H9 (cell line): ENCODE measurements at regions not wholly inside any gene's neighbourhood (a gene's known extent, or its start where the extent isn't known, plus 50 kb on each side); places are given as distances from the start of the nearest gene placed in this dataset.

Experiments
- DNase-seq: peaks from one replicate; pipeline ENCODE4 v3.0.0-alpha.2; 2017
- H2AFZ ChIP-seq: one replicate; pipeline ENCODE4 v1.6.1; 2013; ENCODE audit warnings: mild to moderate bottlenecking, low read length, control low read depth, moderate library complexity
- H2AK5ac ChIP-seq: 2 replicates; pipeline ENCODE4 v1.6.1; 2013; ENCODE audit warnings: low read length, control low read depth, mixed read lengths; ENCODE audit not compliant: insufficient read length
- H2BK120ac ChIP-seq: one replicate; pipeline ENCODE4 v1.6.1; 2013; ENCODE audit warnings: low read depth, mild to moderate bottlenecking, low read length, control low read depth, inconsistent platforms; ENCODE audit not compliant: poor library complexity, severe bottlenecking
- H2BK12ac ChIP-seq: 2 replicates; pipeline ENCODE4 v1.6.1; 2013; ENCODE audit warnings: low read length, control low read depth, mixed read lengths, low read depth; ENCODE audit not compliant: insufficient read length
- H2BK15ac ChIP-seq: 2 replicates; pipeline ENCODE4 v1.6.1; 2013; ENCODE audit warnings: low read depth, low read length, control low read depth
- H2BK20ac ChIP-seq: one replicate; pipeline ENCODE4 v1.6.1; 2013; ENCODE audit warnings: low read depth, mild to moderate bottlenecking, low read length, control low read depth, inconsistent platforms; ENCODE audit not compliant: poor library complexity, severe bottlenecking
- H2BK5ac ChIP-seq: 2 replicates; pipeline ENCODE4 v1.6.1; 2013; ENCODE audit warnings: low read length, control low read depth, mixed read lengths; ENCODE audit not compliant: insufficient read length
- H3K14ac ChIP-seq: 2 replicates; pipeline ENCODE4 v1.6.1; 2013; ENCODE audit warnings: low read length, control low read depth; ENCODE audit not compliant: insufficient read depth
- H3K18ac ChIP-seq: 2 replicates; pipeline ENCODE4 v1.6.1; 2013; ENCODE audit warnings: low read depth, mild to moderate bottlenecking, mixed read lengths, low read length, control low read depth; ENCODE audit not compliant: insufficient read length
- H3K23ac ChIP-seq: 2 replicates; pipeline ENCODE4 v1.6.1; 2013; ENCODE audit warnings: low read length, control low read depth, mixed read lengths, low read depth; ENCODE audit not compliant: insufficient read length
- H3K23me2 ChIP-seq: 2 replicates; pipeline ENCODE4 v1.6.1; 2013; ENCODE audit warnings: low read depth, mild to moderate bottlenecking, mixed read lengths, low read length, control low read depth; ENCODE audit not compliant: insufficient read length, poor library complexity, severe bottlenecking
- H3K27ac ChIP-seq: 2 replicates; pipeline ENCODE4 v1.5.1; 2013; ENCODE audit warnings: low read length, control low read depth, mixed read lengths, low read depth; ENCODE audit not compliant: insufficient read length
- H3K27me3 ChIP-seq: 2 replicates; pipeline ENCODE4 v1.6.1; 2013; ENCODE audit warnings: low read length, control low read depth, inconsistent platforms; ENCODE audit not compliant: insufficient read depth
- H3K4ac ChIP-seq: 2 replicates; pipeline ENCODE4 v1.6.1; 2013; ENCODE audit warnings: low read depth, mild to moderate bottlenecking, control low read depth, inconsistent platforms, low read length, moderate library complexity
- H3K4me1 ChIP-seq: 2 replicates; pipeline ENCODE4 v1.6.1; 2013; ENCODE audit warnings: low read length, control low read depth, inconsistent platforms; ENCODE audit not compliant: insufficient read depth
- H3K4me2 ChIP-seq: 2 replicates; pipeline ENCODE4 v1.6.1; 2013; ENCODE audit warnings: low read length, control low read depth, mixed read lengths; ENCODE audit not compliant: insufficient read length, insufficient read depth
- H3K56ac ChIP-seq: 2 replicates; pipeline ENCODE4 v1.6.1; 2013; ENCODE audit warnings: low read depth, mild to moderate bottlenecking, mixed read lengths, low read length, control low read depth; ENCODE audit not compliant: insufficient read length
- H3K79me1 ChIP-seq: 2 replicates; pipeline ENCODE4 v1.6.1; 2013; ENCODE audit warnings: low read depth, mild to moderate bottlenecking, moderate library complexity, low read length, control low read depth, inconsistent platforms; ENCODE audit not compliant: insufficient read depth, poor library complexity, severe bottlenecking
- H3K79me2 ChIP-seq: 2 replicates; pipeline ENCODE4 v1.6.1; 2013; ENCODE audit warnings: low read length, control low read depth, inconsistent platforms; ENCODE audit not compliant: insufficient read depth
- H3K9ac ChIP-seq: 2 replicates; pipeline ENCODE4 v1.6.1; 2013; ENCODE audit warnings: low read length, control low read depth, mixed read lengths; ENCODE audit not compliant: insufficient read length; ENCODE audit errors: extremely low read depth
- H3K9me3 ChIP-seq: one replicate; pipeline ENCODE4 v1.6.1; 2013; ENCODE audit warnings: low read depth, low read length, inconsistent platforms; ENCODE audit not compliant: control insufficient read depth
- H3T11ph ChIP-seq: one replicate; pipeline ENCODE4 v1.6.1; 2013; ENCODE audit warnings: mild to moderate bottlenecking, low read length, control low read depth, inconsistent platforms
- H4K20me1 ChIP-seq: one replicate; pipeline ENCODE4 v1.6.1; 2013; ENCODE audit not compliant: control insufficient read depth, insufficient read length, insufficient read depth
- H4K5ac ChIP-seq: 2 replicates; pipeline ENCODE4 v1.6.1; 2013; ENCODE audit warnings: low read depth, mild to moderate bottlenecking, mixed read lengths, low read length, control low read depth; ENCODE audit not compliant: insufficient read length
- H4K8ac ChIP-seq: replicated peaks from 2 replicates; pipeline ENCODE4 v1.6.1; 2013; ENCODE audit warnings: low read length, control low read depth, mixed read lengths, low read depth; ENCODE audit not compliant: insufficient read length
- H4K91ac ChIP-seq: 2 replicates; pipeline ENCODE4 v1.6.1; 2013; ENCODE audit warnings: low read depth, mild to moderate bottlenecking, moderate library complexity, mixed read lengths, low read length, control low read depth; ENCODE audit not compliant: insufficient read length
- H3K27ac Mint-ChIP-seq, 3 experiments: 2 replicates in 2 of 3; 3 replicates in 1 of 3; pipeline ENCODE4 v1.8.0; 2020 to 2021; ENCODE audit warnings: mixed read lengths in 3 of 3, mild to moderate bottlenecking in 1 of 3, moderate library complexity in 1 of 3
- H3K27me3 Mint-ChIP-seq: 2 replicates; pipeline ENCODE4 v1.8.0; 2021; ENCODE audit warnings: low read depth, mild to moderate bottlenecking, moderate library complexity, mixed read lengths
- H3K36me3 Mint-ChIP-seq, 3 experiments: 2 replicates in 2 of 3; 3 replicates in 1 of 3; pipeline ENCODE4 v1.8.0; 2020 to 2021; ENCODE audit warnings: low read depth in 3 of 3, mixed read lengths in 3 of 3; ENCODE audit not compliant: insufficient read depth in 1 of 3
- H3K4me1 Mint-ChIP-seq, 2 experiments: 2 replicates each; pipeline ENCODE4 v1.8.0; 2020; ENCODE audit warnings: mixed read lengths in 2 of 2
- H3K4me3 Mint-ChIP-seq, 2 experiments: 2 replicates in 1 of 2; 3 replicates in 1 of 2; pipeline ENCODE4 v1.8.0; 2020 to 2021; ENCODE audit warnings: mild to moderate bottlenecking in 2 of 2, mixed read lengths in 2 of 2, moderate library complexity in 1 of 2
- H3K9me3 Mint-ChIP-seq, 2 experiments: 2 replicates in 1 of 2; 3 replicates in 1 of 2; pipeline ENCODE4 v1.8.0; 2020; ENCODE audit warnings: mild to moderate bottlenecking in 2 of 2, mixed read lengths in 2 of 2, moderate library complexity in 1 of 2
- WGBS: extraction: QIAGEN DNeasy Blood & Tissue Kit; methylation state at CpG from one replicate; pipeline ENCODE4 v1.1.7; 2013; ENCODE audit warnings: missing lambda C conversion rate, low lambda C conversion rate, mixed read lengths; ENCODE audit not compliant: insufficient read length; ENCODE audit errors: extremely low coverage; 5-methylcytosine and 5-hydroxymethylcytosine counted together
- TF ChIP-seq, protein P1 (sequence below): fragments of 200-600 bp; sonication (generic); conservative IDR thresholded peaks from 3 replicates; pipeline ENCODE4 v1.8.0; 2021; ENCODE audit warnings: antibody characterized with exemption, mild to moderate bottlenecking

GRCh38 chr4:138599965-138600364, 357.8 kb upstream of the SLC7A11 start:
- Mint-ChIP-seq H3K27ac (no peak overlapping the region), H3K4me3 (no peak overlapping the region), H3K27me3 (no peaks in the 10 kb centered on the region), H3K9me3 (peaks cover 11 to 20% of the 10 kb centered on the region in 2 experiments; a peak in 4 of 5 replicates), H3K36me3 (peaks cover 4 to 15% (median 7%) of the 10 kb centered on the region in 3 experiments; a peak in 5 of 7 replicates), H3K4me1 (no peaks in the 10 kb centered on the region)
- Histone ChIP-seq H3K56ac (no peak overlapping the region), H4K8ac (no peak overlapping the region), H2BK5ac (no peak overlapping the region), H3K9ac (no peak overlapping the region), H3K23ac (no peak overlapping the region), H3K14ac (no peak overlapping the region), H2BK120ac (no peak overlapping the region), H2AFZ (no peak overlapping the region), H4K91ac (no peak overlapping the region), H4K20me1 (no peaks in the 10 kb centered on the region), H3T11ph (no peak overlapping the region), H3K23me2 (no peaks in the 10 kb centered on the region), H3K4ac (no peak overlapping the region), H3K27me3 (no peaks in the 10 kb centered on the region), H3K9me3 (no peaks in the 10 kb centered on the region), H3K4me2 (no peak overlapping the region), H3K27ac (no peak overlapping the region), H3K79me2 (no peaks in the 10 kb centered on the region), H2BK12ac (no peak overlapping the region), H3K18ac (no peak overlapping the region), H3K79me1 (no peaks in the 10 kb centered on the region), H4K5ac (no peak overlapping the region), H2BK15ac (no peak overlapping the region), H2BK20ac (no peak overlapping the region), H2AK5ac (no peak overlapping the region), H3K4me1 (no peaks in the 10 kb centered on the region)
- WGBS: no CpG with 5 or more reads among the region's 4 CpGs
- TF ChIP-seq, protein P1, sequence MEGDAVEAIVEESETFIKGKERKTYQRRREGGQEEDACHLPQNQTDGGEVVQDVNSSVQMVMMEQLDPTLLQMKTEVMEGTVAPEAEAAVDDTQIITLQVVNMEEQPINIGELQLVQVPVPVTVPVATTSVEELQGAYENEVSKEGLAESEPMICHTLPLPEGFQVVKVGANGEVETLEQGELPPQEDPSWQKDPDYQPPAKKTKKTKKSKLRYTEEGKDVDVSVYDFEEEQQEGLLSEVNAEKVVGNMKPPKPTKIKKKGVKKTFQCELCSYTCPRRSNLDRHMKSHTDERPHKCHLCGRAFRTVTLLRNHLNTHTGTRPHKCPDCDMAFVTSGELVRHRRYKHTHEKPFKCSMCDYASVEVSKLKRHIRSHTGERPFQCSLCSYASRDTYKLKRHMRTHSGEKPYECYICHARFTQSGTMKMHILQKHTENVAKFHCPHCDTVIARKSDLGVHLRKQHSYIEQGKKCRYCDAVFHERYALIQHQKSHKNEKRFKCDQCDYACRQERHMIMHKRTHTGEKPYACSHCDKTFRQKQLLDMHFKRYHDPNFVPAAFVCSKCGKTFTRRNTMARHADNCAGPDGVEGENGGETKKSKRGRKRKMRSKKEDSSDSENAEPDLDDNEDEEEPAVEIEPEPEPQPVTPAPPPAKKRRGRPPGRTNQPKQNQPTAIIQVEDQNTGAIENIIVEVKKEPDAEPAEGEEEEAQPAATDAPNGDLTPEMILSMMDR: no peak
- DNase-seq: no peak
